Duodenal mucosa (tissue), 2 donors: ENCODE measurements at regions not wholly inside any gene's neighbourhood (a gene's known extent, or its start where the extent isn't known, plus 50 kb on each side); places are given as distances from the start of the nearest gene placed in this dataset.
A peak's percentile ranks its signal among the peaks of the same experiment; 100 is the strongest.

Source experiments
- H3K27ac ChIP-seq: one replicate; pipeline ENCODE4 v1.7.0; 2013; ENCODE audit warnings: low read depth, low read length
- H3K27me3 ChIP-seq, 2 donors: one replicate each; pipeline ENCODE4 v1.7.0; 2013; ENCODE audit warnings: low read length in 2 of 2, control low read depth in 1 of 2; ENCODE audit not compliant: insufficient read depth in 2 of 2, control insufficient read depth in 1 of 2
- H3K36me3 ChIP-seq, 2 donors: one replicate each; pipeline ENCODE4 v1.7.0; 2013; ENCODE audit warnings: low read length in 2 of 2, control low read depth in 1 of 2; ENCODE audit not compliant: insufficient read depth in 2 of 2, control insufficient read depth in 1 of 2
- H3K4me1 ChIP-seq, 2 donors: one replicate each; pipeline ENCODE4 v1.7.0; 2013; ENCODE audit warnings: low read length in 2 of 2, control low read depth in 1 of 2; ENCODE audit not compliant: insufficient read depth in 2 of 2, control insufficient read depth in 1 of 2
- H3K4me3 ChIP-seq, 2 donors: one replicate each; pipeline ENCODE4 v1.7.0; 2013; ENCODE audit warnings: low read length in 2 of 2, low read depth in 1 of 2
- H3K9ac ChIP-seq, 2 donors: one replicate each; pipeline ENCODE4 v1.7.0; 2013; ENCODE audit warnings: low read length in 2 of 2, low read depth in 1 of 2
- H3K9me3 ChIP-seq, 2 donors: one replicate each; pipeline ENCODE4 v1.7.0; 2013; ENCODE audit warnings: low read length in 2 of 2, control low read depth in 1 of 2; ENCODE audit not compliant: control insufficient read depth in 1 of 2

- Histone ChIP-seq H3K27ac (no peak overlapping the region), H3K4me3 (no peak overlapping the region), H3K27me3 (no peaks in the 10 kb centered on the region), H3K9me3 (no peaks in the 10 kb centered on the region), H3K4me1 (peaks cover 4 to 8% of the 10 kb centered on the region in 2 donors), H3K36me3 (no peaks in the 10 kb centered on the region), H3K9ac (no peak overlapping the region)
Observed at GRCh38 chr10:30560326-30560725, 69.2 kb downstream of the LYZL2 start.

GRCh38 chr10:30559180-30559579 is 70.4 kb downstream of the LYZL2 start:
- H3K27ac ChIP-seq = no peak overlapping the region
- H3K4me3 ChIP-seq = peak overlapping the region in 1 of 2 donors; percentile 21
- peaks cover 8 to 12% of the 10 kb centered on the region in 2 donors for H3K4me1 ChIP-seq
- H3K36me3 ChIP-seq = no peaks in the 10 kb centered on the region
- H3K27me3 ChIP-seq = no peaks in the 10 kb centered on the region
- no peaks in the 10 kb centered on the region for H3K9me3 ChIP-seq
- no peak overlapping the region for H3K9ac ChIP-seq

- no peaks in the 10 kb centered on the region for H3K36me3 ChIP-seq
- H3K4me3 ChIP-seq = no peak overlapping the region
- H3K27ac ChIP-seq = no peak overlapping the region
- no peaks in the 10 kb centered on the region for H3K9me3 ChIP-seq
- peaks cover 16 to 19% of the 10 kb centered on the region in 2 donors for H3K4me1 ChIP-seq
- H3K9ac ChIP-seq = no peak overlapping the region
- no peaks in the 10 kb centered on the region for H3K27me3 ChIP-seq
Observed at GRCh38 chr10:30558411-30558810, 71.1 kb downstream of the LYZL2 start.

GRCh38 chr10:30557884-30558283 is 71.7 kb downstream of the LYZL2 start:
- Histone ChIP-seq H3K9me3 (no peaks in the 10 kb centered on the region), H3K27me3 (no peaks in the 10 kb centered on the region), H3K36me3 (no peaks in the 10 kb centered on the region), H3K4me1 (peaks cover 15 to 18% of the 10 kb centered on the region in 2 donors), H3K9ac (no peak overlapping the region), H3K27ac (no peak overlapping the region), H3K4me3 (no peak overlapping the region)

GRCh38 chr10:30556189-30556588 is 73.4 kb downstream of the LYZL2 start:
- no peak overlapping the region for H3K27ac ChIP-seq
- peaks cover 15% of the 10 kb centered on the region in 2 donors for H3K4me1 ChIP-seq
- H3K27me3 ChIP-seq = no peaks in the 10 kb centered on the region
- no peaks in the 10 kb centered on the region for H3K36me3 ChIP-seq
- H3K4me3 ChIP-seq = no peak overlapping the region
- no peak overlapping the region for H3K9ac ChIP-seq
- no peaks in the 10 kb centered on the region for H3K9me3 ChIP-seq

GRCh38 chr10:30555465-30555864 is 74.1 kb downstream of the LYZL2 start:
- Histone ChIP-seq H3K27ac (no peak overlapping the region), H3K27me3 (no peaks in the 10 kb centered on the region), H3K4me1 (peaks cover 15% of the 10 kb centered on the region in 2 donors)

GRCh38 chr10:30554440-30554825 is 75.1 kb downstream of the LYZL2 start:
- no peaks in the 10 kb centered on the region for H3K27me3 ChIP-seq
- no peaks in the 10 kb centered on the region for H3K9me3 ChIP-seq
- H3K9ac ChIP-seq = peak overlapping the region; percentile 48 to 60
- H3K27ac ChIP-seq = peak overlapping the region; percentile 16
- H3K4me1 ChIP-seq = peaks cover 15% of the 10 kb centered on the region in 2 donors
- H3K4me3 ChIP-seq = peak overlapping the region; percentile 56 to 66
- H3K36me3 ChIP-seq = no peaks in the 10 kb centered on the region

More at GRCh38 chr10:30555465-30555864, 74.1 kb downstream of the LYZL2 start:
- Histone ChIP-seq H3K36me3 (no peaks in the 10 kb centered on the region), H3K4me3 (no peak overlapping the region), H3K9me3 (no peaks in the 10 kb centered on the region), H3K9ac (no peak overlapping the region)

- H3K27ac ChIP-seq = peak overlapping the region; percentile 16
- H3K4me3 ChIP-seq = peak overlapping the region; percentile 56 to 66
- H3K9ac ChIP-seq = peak overlapping the region; percentile 48 to 60
Observed at GRCh38 chr10:30553626-30554439, 75.7 kb downstream of the LYZL2 start.

GRCh38 chr10:30553018-30553625 is 76.4 kb downstream of the LYZL2 start:
- H3K27ac ChIP-seq = peak overlapping the region; percentile 16
- peak overlapping the region in 1 of 2 donors; percentile 56 for H3K4me3 ChIP-seq
- no peaks in the 10 kb centered on the region for H3K36me3 ChIP-seq
- no peaks in the 10 kb centered on the region for H3K9me3 ChIP-seq
- H3K27me3 ChIP-seq = no peaks in the 10 kb centered on the region
- peaks cover 15% of the 10 kb centered on the region in 2 donors for H3K4me1 ChIP-seq
- no peak overlapping the region for H3K9ac ChIP-seq

More at GRCh38 chr10:30553626-30554439, 75.7 kb downstream of the LYZL2 start:
- Histone ChIP-seq H3K27me3 (no peaks in the 10 kb centered on the region), H3K36me3 (no peaks in the 10 kb centered on the region), H3K4me1 (peaks cover 15% of the 10 kb centered on the region in 2 donors), H3K9me3 (no peaks in the 10 kb centered on the region)
